GM12878 (cell line): ENCODE measurements at regions not wholly inside any gene's neighbourhood (a gene's known extent, or its start where the extent isn't known, plus 50 kb on each side); places are given as distances from the start of the nearest gene placed in this dataset.

ENCODE experiments used
- ATAC-seq: fragments of 200-7000 bp; cut with Tn5 transposase; 3 replicates; pipeline ENCODE4 v1.9.1; 2020; ENCODE audit warnings: mild to moderate bottlenecking, moderate library complexity
- BruUV-seq: library from RNA; stranded (reverse); fragments of 400-500 nt; replicated peaks from 2 replicates; lab custom pipeline; 2021; lab: Mats Ljungman, UMichigan
- CTCF ChIA-PET: fragments of 300-600 bp; sonication (Branson Sonifier 250); formaldehyde crosslinking; extraction: SDS; loops from one replicate; lab custom pipeline; 2021; ENCODE audit warnings: inconsistent platforms; lab: Yijun Ruan, JAX
- POLR2A ChIA-PET: fragments of 350-600 bp; formaldehyde crosslinking; extraction: SDS; loops from one replicate; lab custom pipeline; 2021; ENCODE audit warnings: inconsistent platforms; lab: Charles Lee
- RAD21 ChIA-PET: fragments of 300-600 bp; sonication (Branson Sonifier 250); formaldehyde crosslinking; loops from one replicate; lab custom pipeline; 2023; ENCODE audit warnings: antibody characterized with exemption; ENCODE audit not compliant: unreplicated experiment; lab: Charles Lee
- SMC1A ChIA-PET: fragments of 300-600 bp; sonication (Branson Sonifier 250); formaldehyde crosslinking; loops from one replicate; lab custom pipeline; 2023; ENCODE audit not compliant: unreplicated experiment, uncharacterized antibody; lab: Charles Lee
- DNase-seq: peaks from one replicate; pipeline ENCODE4 v3.0.0-alpha.2; 2011; ENCODE audit warnings: low read depth, low spot score
- FAIRE-seq: peaks from 3 replicates; lab custom pipeline; 2011; peaks lifted over from hg19 to GRCh38; lab: Jason Lieb, UNC
- H2AFZ ChIP-seq: 2 replicates; pipeline ENCODE4 v1.6.0; 2011; ENCODE audit warnings: low read depth, low read length, control low read depth; ENCODE audit not compliant: control insufficient read depth
- H3K27ac ChIP-seq: 2 replicates; pipeline ENCODE4 v1.5.1; 2011; ENCODE audit warnings: control low read depth; ENCODE audit not compliant: control insufficient read depth, insufficient read depth
- H3K27me3 ChIP-seq, 2 experiments: replicated peaks in 1 of 2; 2 replicates each; pipeline versions ENCODE4 v1.6.0 to v1.6.1; 2011; ENCODE audit warnings: low read length in 1 of 2; ENCODE audit not compliant: control insufficient read depth in 2 of 2, insufficient read depth in 2 of 2
- H3K36me3 ChIP-seq, 2 experiments: 2 replicates each; pipeline ENCODE4 v1.5.1; 2011; ENCODE audit warnings: low read length in 1 of 2; ENCODE audit not compliant: control insufficient read depth in 2 of 2, insufficient read depth in 2 of 2
- H3K4me1 ChIP-seq: 2 replicates; pipeline ENCODE4 v1.6.1; 2011; ENCODE audit warnings: mild to moderate bottlenecking, low read length, moderate library complexity, mixed read lengths; ENCODE audit not compliant: control insufficient read depth, insufficient read depth
- H3K4me2 ChIP-seq: 2 replicates; pipeline ENCODE4 v1.6.0; 2011; ENCODE audit warnings: control low read depth; ENCODE audit not compliant: control insufficient read depth, insufficient read depth
- H3K4me3 ChIP-seq: fragments of 200-600 bp; sonication (generic); 2 replicates; pipeline ENCODE4 v1.5.1; 2016
- H3K79me2 ChIP-seq: 2 replicates; pipeline ENCODE4 v1.6.0; 2011; ENCODE audit warnings: low read length; ENCODE audit not compliant: control insufficient read depth, insufficient read depth
- H3K9ac ChIP-seq: 2 replicates; pipeline ENCODE4 v1.8.0; 2011; ENCODE audit warnings: low read length, control low read depth, mixed read lengths; ENCODE audit not compliant: control insufficient read depth, insufficient read depth
- H3K9me3 ChIP-seq: replicated peaks from 3 replicates; pipeline ENCODE4 v1.5.1; 2011; ENCODE audit warnings: mild to moderate bottlenecking, low read length; ENCODE audit not compliant: control insufficient read depth, insufficient read depth
- H4K20me1 ChIP-seq: 2 replicates; pipeline ENCODE4 v1.6.0; 2011; ENCODE audit not compliant: control insufficient read depth, insufficient read depth
- BCL3 ChIP-seq: IDR thresholded peaks from 2 replicates; pipeline ENCODE4 v1.6.1; 2011; ENCODE audit warnings: borderline replicate concordance, low read depth, mild to moderate bottlenecking, moderate library complexity, low read length; ENCODE audit not compliant: insufficient read depth, poor library complexity, severe bottlenecking
- BHLHE40 ChIP-seq, 2 experiments: fragments of 450-650 bp in 1 of 2; IDR thresholded peaks; 2 replicates each; pipeline ENCODE4 v1.6.1; 2011 to 2017; ENCODE audit warnings: low read depth in 2 of 2, borderline replicate concordance in 1 of 2, improper control_type of control experiment in 1 of 2, low read length in 1 of 2, mild to moderate bottlenecking in 1 of 2
- CEBPZ ChIP-seq: fragments of 150-350 bp; IDR thresholded peaks from 2 replicates; pipeline ENCODE4 v1.6.1; 2016; ENCODE audit warnings: low read depth, low read length
- SMAD5 ChIP-seq: IDR thresholded peaks from 2 replicates; pipeline ENCODE4 v1.6.1; 2016; ENCODE audit warnings: antibody characterized with exemption, low read depth
- USF2 ChIP-seq: IDR thresholded peaks from 2 replicates; pipeline ENCODE4 v1.6.1; 2011; ENCODE audit warnings: low read depth, low read length, improper control_type of control experiment, borderline replicate concordance
- ZNF622 ChIP-seq: fragments of 450-650 bp; IDR thresholded peaks from 2 replicates; pipeline ENCODE4 v1.6.1; 2017; ENCODE audit warnings: mild to moderate bottlenecking, inconsistent platforms
- ZSCAN29 ChIP-seq: fragments of 450-650 bp; IDR thresholded peaks from 2 replicates; pipeline ENCODE4 v1.6.1; 2017; ENCODE audit warnings: mild to moderate bottlenecking, moderate library complexity
- WGBS: methylation state at CpG from one replicate; pipeline ENCODE4 v1.1.6; 2016; ENCODE audit warnings: low lambda C conversion rate; ENCODE audit not compliant: insufficient replicate concordance, insufficient coverage; ENCODE audit errors: missing lambda C conversion rate; 5-methylcytosine and 5-hydroxymethylcytosine counted together
- in situ Hi-C: fragments of 300-500 bp; cut with MboI; formaldehyde crosslinking; loops from 9 replicates; pipeline ENCODE4 v1.14.3; 2018; ENCODE audit warnings: mixed read lengths
- intact Hi-C: fragments of 100-400 bp; cut with micrococcal nuclease; formaldehyde crosslinking; loops from one replicate; pipeline ENCODE4 v1.14.2; 2022; ENCODE audit not compliant: unreplicated experiment
- TF ChIP-seq, protein P1 (sequence below): IDR thresholded peaks from 2 replicates; pipeline ENCODE4 v1.6.1; 2012; ENCODE audit warnings: improper control_type of control experiment, low read depth, low read length; ENCODE audit not compliant: insufficient replicate concordance

- TF ChIP-seq, protein P1, sequence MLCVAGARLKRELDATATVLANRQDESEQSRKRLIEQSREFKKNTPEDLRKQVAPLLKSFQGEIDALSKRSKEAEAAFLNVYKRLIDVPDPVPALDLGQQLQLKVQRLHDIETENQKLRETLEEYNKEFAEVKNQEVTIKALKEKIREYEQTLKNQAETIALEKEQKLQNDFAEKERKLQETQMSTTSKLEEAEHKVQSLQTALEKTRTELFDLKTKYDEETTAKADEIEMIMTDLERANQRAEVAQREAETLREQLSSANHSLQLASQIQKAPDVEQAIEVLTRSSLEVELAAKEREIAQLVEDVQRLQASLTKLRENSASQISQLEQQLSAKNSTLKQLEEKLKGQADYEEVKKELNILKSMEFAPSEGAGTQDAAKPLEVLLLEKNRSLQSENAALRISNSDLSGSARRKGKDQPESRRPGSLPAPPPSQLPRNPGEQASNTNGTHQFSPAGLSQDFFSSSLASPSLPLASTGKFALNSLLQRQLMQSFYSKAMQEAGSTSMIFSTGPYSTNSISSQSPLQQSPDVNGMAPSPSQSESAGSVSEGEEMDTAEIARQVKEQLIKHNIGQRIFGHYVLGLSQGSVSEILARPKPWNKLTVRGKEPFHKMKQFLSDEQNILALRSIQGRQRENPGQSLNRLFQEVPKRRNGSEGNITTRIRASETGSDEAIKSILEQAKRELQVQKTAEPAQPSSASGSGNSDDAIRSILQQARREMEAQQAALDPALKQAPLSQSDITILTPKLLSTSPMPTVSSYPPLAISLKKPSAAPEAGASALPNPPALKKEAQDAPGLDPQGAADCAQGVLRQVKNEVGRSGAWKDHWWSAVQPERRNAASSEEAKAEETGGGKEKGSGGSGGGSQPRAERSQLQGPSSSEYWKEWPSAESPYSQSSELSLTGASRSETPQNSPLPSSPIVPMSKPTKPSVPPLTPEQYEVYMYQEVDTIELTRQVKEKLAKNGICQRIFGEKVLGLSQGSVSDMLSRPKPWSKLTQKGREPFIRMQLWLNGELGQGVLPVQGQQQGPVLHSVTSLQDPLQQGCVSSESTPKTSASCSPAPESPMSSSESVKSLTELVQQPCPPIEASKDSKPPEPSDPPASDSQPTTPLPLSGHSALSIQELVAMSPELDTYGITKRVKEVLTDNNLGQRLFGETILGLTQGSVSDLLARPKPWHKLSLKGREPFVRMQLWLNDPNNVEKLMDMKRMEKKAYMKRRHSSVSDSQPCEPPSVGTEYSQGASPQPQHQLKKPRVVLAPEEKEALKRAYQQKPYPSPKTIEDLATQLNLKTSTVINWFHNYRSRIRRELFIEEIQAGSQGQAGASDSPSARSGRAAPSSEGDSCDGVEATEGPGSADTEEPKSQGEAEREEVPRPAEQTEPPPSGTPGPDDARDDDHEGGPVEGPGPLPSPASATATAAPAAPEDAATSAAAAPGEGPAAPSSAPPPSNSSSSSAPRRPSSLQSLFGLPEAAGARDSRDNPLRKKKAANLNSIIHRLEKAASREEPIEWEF = no peak
- TF ChIP-seq USF2 (no peak), SMAD5 (no peak)
Observed at GRCh38 chr1:234861761-234862160, 251.8 kb upstream of the IRF2BP2 start (continued).

DNA sequence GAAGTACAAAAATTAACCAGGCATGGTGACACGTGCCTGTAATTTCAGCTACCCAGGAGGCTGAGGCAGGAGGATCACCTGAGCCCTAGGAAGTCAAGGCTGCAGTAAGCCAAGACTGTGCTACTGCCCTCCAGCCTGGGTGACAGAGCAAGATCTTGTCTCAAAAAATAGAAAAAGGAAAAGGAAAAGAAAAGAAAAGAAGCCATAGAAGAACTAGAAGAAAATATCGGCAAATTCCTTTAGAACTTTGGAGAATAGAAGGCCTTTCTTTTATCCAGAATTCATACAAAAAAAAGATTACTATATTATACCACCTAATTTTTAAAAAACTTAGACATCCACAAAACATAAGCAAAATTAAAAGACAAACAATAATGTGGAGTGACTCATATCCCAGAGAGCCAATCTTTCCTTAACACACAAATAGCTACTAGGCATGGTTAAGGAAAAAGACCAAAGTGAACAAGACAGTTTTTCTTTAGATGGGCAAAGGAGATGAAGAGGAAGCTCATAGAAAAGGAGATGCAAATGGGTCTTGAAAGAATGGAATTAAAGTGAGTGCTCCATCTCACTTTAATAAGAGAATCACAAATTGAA lies 251.1 kb upstream of the IRF2BP2 start:
- RAD21 ChIA-PET = interaction anchor here (1.5 kb wide), 1 partner anchor 19 kb away, joined by 3 read pairs; no protein-coding TSS in a partner anchor
- no peaks in the 10 kb centered on the region for H4K20me1 ChIP-seq
- H3K4me1 ChIP-seq = peaks cover 2% of the 10 kb centered on the region; the same call in 1 of the 2 replicates
- H3K9me3 ChIP-seq = peaks cover 4% of the 10 kb centered on the region; the same call in 2 of the 3 replicates
- in situ Hi-C loops (no loop called here), intact Hi-C loops (no loop called here)
- H3K36me3 ChIP-seq = no peaks in the 10 kb centered on the region
- 53% methylated on average over 2 of the region's 2 CpGs for WGBS
- no peak overlapping the region for H3K4me2 ChIP-seq
- FAIRE-seq (no peak), DNase-seq (no peak), ATAC-seq (no peak)
- POLR2A ChIA-PET = no interaction called here
- no peak overlapping the region for H3K27ac ChIP-seq
- SMC1A ChIA-PET = interaction anchor here (0.8 to 8.7 kb wide), 3 partner anchors 15 to 136 kb away, joined by 3 to 49 read pairs (median 9); no protein-coding TSS in a partner anchor
- no peak overlapping the region for H2AFZ ChIP-seq
- no peaks in the 10 kb centered on the region; a peak in 1 of 4 replicates for H3K27me3 ChIP-seq
- H3K79me2 ChIP-seq = no peaks in the 10 kb centered on the region
- CTCF ChIA-PET = interaction anchor here (0.6 to 1.4 kb wide), 4 partner anchors 9 to 89 kb away, joined by 3 read pairs; no protein-coding TSS in a partner anchor
- H3K4me3 ChIP-seq = no peak overlapping the region
- BruUV-seq = no TSS peak
- no peak overlapping the region for H3K9ac ChIP-seq
- no peak for TF ChIP-seq BCL3
- TF ChIP-seq ZSCAN29 = no peak
- no peak for TF ChIP-seq CEBPZ
- TF ChIP-seq BHLHE40 (IDR thresholded peaks at IDR 0.05; ENCODE audit: borderline replicate concordance in 1 of 2, low read depth in 2 of 2, low read length in 1 of 2) = no peak
- no peak for TF ChIP-seq ZNF622
